DND-41 (cell line): ENCODE measurements at regions not wholly inside any gene's neighbourhood (a gene's known extent, or its start where the extent isn't known, plus 50 kb on each side); places are given as distances from the start of the nearest gene placed in this dataset.

Experiments used
- ATAC-seq: fragments of 200-7000 bp; cut with Tn5 transposase; 3 replicates; pipeline ENCODE4 v1.9.1; 2021; ENCODE audit warnings: low read depth; ENCODE audit not compliant: insufficient read depth
- DNase-seq: peaks from one replicate; pipeline ENCODE4 v3.0.0-alpha.2; 2020
- H2AFZ ChIP-seq: 2 replicates; pipeline ENCODE4 v1.6.0; 2012; ENCODE audit warnings: low read depth, low read length
- H3K27ac ChIP-seq: 2 replicates; pipeline ENCODE4 v1.5.1; 2012; ENCODE audit warnings: low read length, inconsistent platforms
- H3K27me3 ChIP-seq: fragments of 200-600 bp; sonication (generic); 2 replicates; pipeline ENCODE4 v1.6.0; 2012; ENCODE audit warnings: low read length, mild to moderate bottlenecking, inconsistent platforms; ENCODE audit not compliant: insufficient read depth, poor library complexity
- H3K36me3 ChIP-seq: 2 replicates; pipeline ENCODE4 v1.5.1; 2012; ENCODE audit warnings: low read length, inconsistent platforms; ENCODE audit not compliant: insufficient read depth
- H3K4me1 ChIP-seq: 2 replicates; pipeline ENCODE4 v1.5.1; 2012; ENCODE audit warnings: mild to moderate bottlenecking, low read length; ENCODE audit not compliant: insufficient read depth
- H3K4me2 ChIP-seq: 2 replicates; pipeline ENCODE4 v1.6.0; 2012; ENCODE audit warnings: mild to moderate bottlenecking, moderate library complexity, low read length, inconsistent platforms; ENCODE audit not compliant: insufficient read depth
- H3K4me3 ChIP-seq, 2 experiments: fragments of 200-600 bp in 1 of 2; shearing (Covaris generic) in 1 of 2; 2 replicates each; pipeline ENCODE4 v1.5.1; 2012 to 2016; ENCODE audit warnings: inconsistent platforms in 2 of 2, low read length in 2 of 2, mild to moderate bottlenecking in 2 of 2, low read depth in 1 of 2, moderate library complexity in 1 of 2
- H3K79me2 ChIP-seq: 2 replicates; pipeline ENCODE4 v1.6.0; 2012; ENCODE audit warnings: low read length, inconsistent platforms; ENCODE audit not compliant: insufficient read depth
- H3K9ac ChIP-seq: 2 replicates; pipeline ENCODE4 v1.6.0; 2012; ENCODE audit warnings: low read depth, mild to moderate bottlenecking, inconsistent platforms, low read length, moderate library complexity
- H3K9me3 ChIP-seq: 2 replicates; pipeline ENCODE4 v1.5.1; 2012; ENCODE audit warnings: low read length, moderate library complexity, mild to moderate bottlenecking, inconsistent platforms; ENCODE audit not compliant: insufficient read depth, severe bottlenecking
- H4K20me1 ChIP-seq: 2 replicates; pipeline ENCODE4 v1.6.0; 2012; ENCODE audit warnings: low read length; ENCODE audit not compliant: insufficient read depth
- CTCF ChIP-seq: IDR thresholded peaks from 2 replicates; pipeline ENCODE4 v1.5.1; 2012; ENCODE audit warnings: borderline replicate concordance, low read length, moderate library complexity, mild to moderate bottlenecking; ENCODE audit not compliant: poor library complexity, severe bottlenecking; ENCODE audit errors: extremely low read depth
- EZH2 ChIP-seq: IDR thresholded peaks from 3 replicates; pipeline ENCODE4 v1.6.1; 2012; ENCODE audit warnings: borderline replicate concordance, low read depth, mild to moderate bottlenecking, moderate library complexity, low read length, inconsistent platforms; ENCODE audit not compliant: severe bottlenecking

GRCh38 chr6:163929538-163929937 lies 515.0 kb downstream of the QKI start:
- ATAC-seq (no peak), DNase-seq (no peak)
- TF ChIP-seq EZH2 (no peak), CTCF (no peak)
- Histone ChIP-seq H3K79me2 (no peaks in the 10 kb centered on the region), H3K9me3 (no peaks in the 10 kb centered on the region), H3K27me3 (no peaks in the 10 kb centered on the region), H3K27ac (no peak overlapping the region), H3K9ac (no peak overlapping the region), H3K4me1 (no peaks in the 10 kb centered on the region), H3K36me3 (no peaks in the 10 kb centered on the region), H2AFZ (no peak overlapping the region), H3K4me2 (no peak overlapping the region), H4K20me1 (no peaks in the 10 kb centered on the region), H3K4me3 (no peak overlapping the region)

GRCh38 chr6:163926642-163927041 lies 512.1 kb downstream of the QKI start:
- no peak overlapping the region for H3K4me2 ChIP-seq
- DNase-seq: no peak
- H3K4me3 ChIP-seq: no peak overlapping the region
- no peak for ATAC-seq
- H3K27ac ChIP-seq: no peak overlapping the region
- H2AFZ ChIP-seq: no peak overlapping the region
- no peaks in the 10 kb centered on the region for H3K4me1 ChIP-seq
- no peaks in the 10 kb centered on the region for H3K36me3 ChIP-seq
- no peaks in the 10 kb centered on the region for H3K79me2 ChIP-seq
- no peak for TF ChIP-seq CTCF
- TF ChIP-seq EZH2: no peak
- no peaks in the 10 kb centered on the region for H4K20me1 ChIP-seq
- no peaks in the 10 kb centered on the region for H3K9me3 ChIP-seq
- no peak overlapping the region for H3K9ac ChIP-seq
- no peaks in the 10 kb centered on the region for H3K27me3 ChIP-seq

DNA sequence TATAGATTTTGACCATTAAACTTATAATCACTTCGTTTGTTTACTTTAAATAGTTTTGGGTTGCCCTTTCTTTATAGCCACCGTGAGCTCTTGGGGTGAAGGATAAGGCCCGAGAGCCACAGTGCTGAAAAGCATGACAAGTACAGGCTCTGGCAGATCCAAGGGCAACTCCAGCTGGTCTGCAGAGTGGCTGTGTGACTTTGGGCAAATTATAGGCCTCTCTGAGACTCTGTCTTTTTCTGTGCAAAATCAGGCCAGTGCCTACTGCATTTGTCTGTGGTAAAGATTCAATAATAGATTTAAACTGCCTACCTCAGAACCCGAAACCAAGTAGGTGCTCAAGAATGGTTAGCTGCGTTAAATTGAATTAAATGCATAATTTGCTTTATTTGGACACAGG lies 511.3 kb downstream of the QKI start:
- no peaks in the 10 kb centered on the region for H3K9me3 ChIP-seq
- no peak overlapping the region for H3K4me2 ChIP-seq
- no peaks in the 10 kb centered on the region for H3K4me1 ChIP-seq
- no peak overlapping the region for H3K27ac ChIP-seq
- H3K36me3 ChIP-seq: no peaks in the 10 kb centered on the region
- H3K9ac ChIP-seq: no peak overlapping the region
- H2AFZ ChIP-seq: no peak overlapping the region
- no peaks in the 10 kb centered on the region for H4K20me1 ChIP-seq
- TF ChIP-seq EZH2 (no peak), CTCF (no peak)
- ATAC-seq (no peak), DNase-seq (no peak)
- H3K27me3 ChIP-seq: no peaks in the 10 kb centered on the region
- H3K4me3 ChIP-seq: no peak overlapping the region
- H3K79me2 ChIP-seq: no peaks in the 10 kb centered on the region

DNA sequence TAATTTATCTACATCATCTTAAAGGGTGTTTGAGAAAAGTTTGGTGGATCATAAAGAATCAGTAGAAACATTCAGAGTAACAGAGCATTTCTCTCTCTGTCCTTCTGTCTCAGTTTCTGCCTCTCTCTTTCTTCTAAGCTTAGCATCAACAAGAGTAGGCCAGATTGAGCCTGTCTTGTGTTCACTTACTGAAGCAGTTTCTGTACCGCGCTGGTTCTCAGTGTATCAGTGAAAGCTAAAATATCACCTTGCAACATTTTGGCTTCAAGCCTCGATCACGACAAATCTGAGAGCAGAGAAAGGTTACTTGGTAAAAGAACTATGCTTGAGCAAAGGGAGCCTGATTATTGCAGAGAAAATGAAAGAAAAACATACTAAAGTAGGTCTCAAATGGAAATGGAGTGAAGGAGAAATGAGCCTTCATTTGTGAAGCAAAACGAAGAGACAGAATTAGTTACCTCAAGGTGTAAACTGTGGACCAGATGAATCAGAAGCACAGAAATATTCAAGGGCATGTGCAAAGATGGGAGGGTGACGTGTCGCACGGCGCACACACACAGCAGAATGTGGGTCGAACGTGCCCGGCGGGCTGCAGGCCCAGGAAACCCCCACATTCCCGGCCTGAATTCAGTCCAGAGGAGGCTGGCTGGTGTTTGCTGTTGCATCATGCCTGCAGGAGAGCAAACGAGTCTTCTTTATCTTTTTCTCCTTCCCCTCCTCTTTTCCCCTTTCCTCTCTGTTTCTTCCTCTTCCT lies 509.3 kb downstream of the QKI start:
- H3K4me2 ChIP-seq: no peak overlapping the region
- no peak overlapping the region for H2AFZ ChIP-seq

More for the DNA sequence above, 509.3 kb downstream of the QKI start:
- H3K27me3 ChIP-seq: no peaks in the 10 kb centered on the region
- DNase-seq (no peak), ATAC-seq (no peak)
- H3K4me1 ChIP-seq: no peaks in the 10 kb centered on the region
- H3K4me3 ChIP-seq: no peak overlapping the region
- no peak overlapping the region for H3K9ac ChIP-seq
- no peaks in the 10 kb centered on the region for H4K20me1 ChIP-seq
- H3K27ac ChIP-seq: no peak overlapping the region
- no peaks in the 10 kb centered on the region for H3K9me3 ChIP-seq
- H3K79me2 ChIP-seq: no peaks in the 10 kb centered on the region
- TF ChIP-seq CTCF (no peak), EZH2 (no peak)
- H3K36me3 ChIP-seq: no peaks in the 10 kb centered on the region
